ENCODE measurements at regions not wholly inside any gene's neighbourhood (a gene's known extent, or its start where the extent isn't known, plus 50 kb on each side); places are given as distances from the start of the nearest gene placed in this dataset.

DNA sequence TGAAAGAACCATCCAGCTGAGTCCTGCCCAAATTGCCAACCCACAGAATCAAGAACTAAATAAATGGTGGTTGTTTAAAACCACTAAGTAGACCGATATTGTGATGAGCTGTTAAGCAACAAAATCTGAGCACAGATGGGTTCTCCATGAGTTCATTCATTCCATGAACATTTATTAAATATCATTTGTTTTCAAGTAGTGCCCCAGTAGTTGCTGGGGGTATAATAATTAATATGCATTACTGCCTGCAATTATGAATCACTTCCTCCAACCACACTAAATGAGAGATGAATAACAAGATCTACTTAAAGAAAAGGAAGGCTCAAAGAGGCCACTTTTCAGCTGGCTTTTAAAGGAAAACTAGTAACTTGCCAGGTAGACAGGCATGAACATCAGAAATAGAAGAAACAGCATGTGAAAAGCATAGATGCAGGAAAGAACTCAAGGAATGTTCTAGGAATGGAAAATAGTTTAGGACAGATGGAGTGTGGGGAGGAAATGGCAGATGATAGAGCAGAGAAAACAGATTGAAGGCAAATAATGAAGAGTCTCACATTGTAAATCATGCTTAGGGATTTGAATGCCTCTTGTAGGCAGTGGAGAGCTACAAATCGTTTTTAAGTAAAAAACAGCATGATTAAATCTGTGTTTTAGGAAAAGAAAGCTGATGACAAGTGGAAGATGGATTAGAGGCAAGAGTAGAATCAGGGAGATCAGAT, 641.7 kb upstream of the DIPK2B start:
- no peak for TF ChIP-seq POLR2A (IDR thresholded peaks at IDR 0.05)
- TF ChIP-seq, protein P1, sequence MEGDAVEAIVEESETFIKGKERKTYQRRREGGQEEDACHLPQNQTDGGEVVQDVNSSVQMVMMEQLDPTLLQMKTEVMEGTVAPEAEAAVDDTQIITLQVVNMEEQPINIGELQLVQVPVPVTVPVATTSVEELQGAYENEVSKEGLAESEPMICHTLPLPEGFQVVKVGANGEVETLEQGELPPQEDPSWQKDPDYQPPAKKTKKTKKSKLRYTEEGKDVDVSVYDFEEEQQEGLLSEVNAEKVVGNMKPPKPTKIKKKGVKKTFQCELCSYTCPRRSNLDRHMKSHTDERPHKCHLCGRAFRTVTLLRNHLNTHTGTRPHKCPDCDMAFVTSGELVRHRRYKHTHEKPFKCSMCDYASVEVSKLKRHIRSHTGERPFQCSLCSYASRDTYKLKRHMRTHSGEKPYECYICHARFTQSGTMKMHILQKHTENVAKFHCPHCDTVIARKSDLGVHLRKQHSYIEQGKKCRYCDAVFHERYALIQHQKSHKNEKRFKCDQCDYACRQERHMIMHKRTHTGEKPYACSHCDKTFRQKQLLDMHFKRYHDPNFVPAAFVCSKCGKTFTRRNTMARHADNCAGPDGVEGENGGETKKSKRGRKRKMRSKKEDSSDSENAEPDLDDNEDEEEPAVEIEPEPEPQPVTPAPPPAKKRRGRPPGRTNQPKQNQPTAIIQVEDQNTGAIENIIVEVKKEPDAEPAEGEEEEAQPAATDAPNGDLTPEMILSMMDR (IDR thresholded peaks at IDR 0.05): no peak
- no peak for TF ChIP-seq POLR2AphosphoS5 (IDR thresholded peaks at IDR 0.05)
- no peak for TF ChIP-seq EP300 (IDR thresholded peaks at IDR 0.05)
